RWPE2 (cell line): ENCODE measurements at regions not wholly inside any gene's neighbourhood (a gene's known extent, or its start where the extent isn't known, plus 50 kb on each side); places are given as distances from the start of the nearest gene placed in this dataset.

Source experiments
- ATAC-seq: fragments of 200-7000 bp; cut with Tn5 transposase; 3 replicates; pipeline ENCODE4 v1.9.1; 2021; ENCODE audit warnings: low read depth
- DNase-seq: peaks from one replicate; pipeline ENCODE4 v3.0.0-alpha.2; 2020; ENCODE audit warnings: low spot score
- H3K27ac ChIP-seq: fragments of 450-650 bp; 2 replicates; pipeline ENCODE4 v1.5.1; 2017; ENCODE audit warnings: mild to moderate bottlenecking; ENCODE audit not compliant: poor library complexity, severe bottlenecking
- H3K27me3 ChIP-seq: fragments of 250-450 bp; sonication (Bioruptor Pico); 2 replicates; pipeline ENCODE4 v1.5.1; 2021; ENCODE audit warnings: mild to moderate bottlenecking, moderate library complexity; ENCODE audit not compliant: insufficient read depth, poor library complexity, severe bottlenecking
- H3K36me3 ChIP-seq: fragments of 250-450 bp; sonication (Bioruptor Pico); 2 replicates; pipeline ENCODE4 v1.5.1; 2020; ENCODE audit warnings: low read depth, mild to moderate bottlenecking, moderate library complexity
- H3K4me1 ChIP-seq: fragments of 250-450 bp; sonication (Bioruptor Pico); 2 replicates; pipeline ENCODE4 v1.5.1; 2021; ENCODE audit warnings: mild to moderate bottlenecking, moderate library complexity; ENCODE audit not compliant: insufficient read depth, poor library complexity, severe bottlenecking
- H3K4me3 ChIP-seq: fragments of 250-450 bp; sonication (Bioruptor Pico); 2 replicates; pipeline ENCODE4 v1.5.1; 2021; ENCODE audit warnings: mild to moderate bottlenecking, moderate library complexity; ENCODE audit not compliant: severe bottlenecking
- H3K9me3 ChIP-seq: fragments of 250-450 bp; sonication (Bioruptor Pico); 2 replicates; pipeline ENCODE4 v1.5.1; 2021; ENCODE audit warnings: mild to moderate bottlenecking, moderate library complexity; ENCODE audit not compliant: severe bottlenecking
- CTCF ChIP-seq: fragments of 450-650 bp; IDR thresholded peaks from one replicate; pipeline ENCODE4 v1.5.1; 2017; ENCODE audit warnings: mild to moderate bottlenecking, moderate library complexity; ENCODE audit not compliant: poor library complexity, severe bottlenecking

DNA sequence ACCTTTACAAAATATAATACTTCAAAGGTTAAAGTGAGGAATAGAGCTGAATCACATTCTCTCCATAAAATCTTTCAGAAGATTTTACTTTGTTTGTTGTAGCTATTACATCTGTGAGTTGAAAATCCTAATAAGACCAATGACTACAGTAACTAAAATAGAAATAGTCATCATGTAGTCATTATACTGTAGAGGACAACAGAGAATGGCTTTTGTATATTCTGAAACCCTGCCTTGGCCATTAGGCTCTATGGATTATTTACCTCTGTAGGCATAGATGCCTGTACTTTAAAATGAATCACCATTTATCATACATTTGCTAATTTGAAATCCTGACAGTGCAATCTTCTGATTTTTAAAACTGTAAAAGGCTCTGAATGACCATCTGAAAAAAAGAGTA is 923.0 kb downstream of the REEP3 start:
- no peaks in the 10 kb centered on the region for H3K4me1 ChIP-seq
- H3K9me3 ChIP-seq, result no peaks in the 10 kb centered on the region
- no peak overlapping the region for H3K4me3 ChIP-seq
- no peaks in the 10 kb centered on the region for H3K36me3 ChIP-seq
- H3K27me3 ChIP-seq, result peaks cover 15% of the 10 kb centered on the region
- no peak for ATAC-seq
- DNase-seq, result no peak
- TF ChIP-seq CTCF, result no peak
- H3K27ac ChIP-seq, result no peak overlapping the region

GRCh38 chr10:64444564-64444963 is 923.4 kb downstream of the REEP3 start:
- no peaks in the 10 kb centered on the region for H3K4me1 ChIP-seq
- no peak overlapping the region for H3K27ac ChIP-seq
- H3K36me3 ChIP-seq, result no peaks in the 10 kb centered on the region
- peaks cover 15% of the 10 kb centered on the region for H3K27me3 ChIP-seq
- TF ChIP-seq CTCF, result no peak
- DNase-seq, result no peak
- no peaks in the 10 kb centered on the region for H3K9me3 ChIP-seq
- H3K4me3 ChIP-seq, result no peak overlapping the region
- no peak for ATAC-seq

DNA sequence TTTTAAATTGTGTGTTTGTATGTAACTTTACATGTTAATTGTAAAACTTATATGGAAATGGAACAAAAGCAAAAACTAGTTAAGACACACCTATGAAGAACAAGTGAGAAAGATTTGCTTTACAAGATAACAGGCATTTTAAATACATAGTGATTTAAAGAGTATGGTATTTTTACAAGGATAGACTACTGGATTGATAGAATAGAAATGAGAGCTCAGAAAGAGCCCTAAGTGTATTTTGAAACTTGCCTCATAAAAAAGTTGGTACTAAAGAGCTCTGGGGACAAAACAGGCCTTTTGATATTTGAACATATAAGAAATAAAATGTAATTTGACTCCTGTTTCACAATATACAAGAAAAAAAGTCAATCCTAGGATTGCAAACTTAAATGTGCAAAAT is 928.4 kb downstream of the REEP3 start:
- no peaks in the 10 kb centered on the region for H3K4me1 ChIP-seq
- no peak overlapping the region for H3K27ac ChIP-seq
- no peak overlapping the region for H3K4me3 ChIP-seq
- ATAC-seq (no peak), DNase-seq (no peak)
- H3K27me3 ChIP-seq, result peaks cover 15% of the 10 kb centered on the region
- H3K36me3 ChIP-seq, result no peaks in the 10 kb centered on the region
- H3K9me3 ChIP-seq, result no peaks in the 10 kb centered on the region
- no peak for TF ChIP-seq CTCF

GRCh38 chr10:64450312-64450711 is 929.1 kb downstream of the REEP3 start:
- H3K36me3 ChIP-seq, result no peaks in the 10 kb centered on the region
- no peak for ATAC-seq

GRCh38 chr10:64454962-64455361 is 933.8 kb downstream of the REEP3 start:
- DNase-seq, result no peak
- Histone ChIP-seq H3K9me3 (no peaks in the 10 kb centered on the region), H3K4me1 (no peaks in the 10 kb centered on the region), H3K27me3 (no peaks in the 10 kb centered on the region), H3K27ac (no peak overlapping the region), H3K4me3 (no peak overlapping the region), H3K36me3 (no peaks in the 10 kb centered on the region)
- no peak for ATAC-seq
- no peak for TF ChIP-seq CTCF

More at GRCh38 chr10:64450312-64450711, 929.1 kb downstream of the REEP3 start:
- no peak for TF ChIP-seq CTCF
- DNase-seq, result no peak
- Histone ChIP-seq H3K27ac (no peak overlapping the region), H3K9me3 (no peaks in the 10 kb centered on the region), H3K4me1 (no peaks in the 10 kb centered on the region), H3K27me3 (peaks cover 10% of the 10 kb centered on the region), H3K4me3 (no peak overlapping the region)
